Breast epithelium (tissue), 3 donors: ENCODE measurements at regions not wholly inside any gene's neighbourhood (a gene's known extent, or its start where the extent isn't known, plus 50 kb on each side); places are given as distances from the start of the nearest gene placed in this dataset.

Source experiments
- POLR2A ChIP-seq: fragments of 450-650 bp; IDR thresholded peaks from one replicate; pipeline ENCODE4 v1.6.1; 2016; ENCODE audit warnings: antibody characterized with exemption, mild to moderate bottlenecking, moderate library complexity
- POLR2AphosphoS5 ChIP-seq, 3 donors: sonication (generic); formaldehyde crosslinking; IDR thresholded peaks; one replicate each; pipeline ENCODE4 v1.6.1; 2017; ENCODE audit warnings: antibody characterized with exemption in 3 of 3

- TF ChIP-seq POLR2A (no peak), POLR2AphosphoS5 (IDR thresholded peaks at IDR 0.05) (no peak)
Observed at GRCh38 chr1:96074422-96074821, 647.2 kb upstream of the PTBP2 start.
